ENCODE measurements at regions not wholly inside any gene's neighbourhood (a gene's known extent, or its start where the extent isn't known, plus 50 kb on each side); places are given as distances from the start of the nearest gene placed in this dataset.

DNA sequence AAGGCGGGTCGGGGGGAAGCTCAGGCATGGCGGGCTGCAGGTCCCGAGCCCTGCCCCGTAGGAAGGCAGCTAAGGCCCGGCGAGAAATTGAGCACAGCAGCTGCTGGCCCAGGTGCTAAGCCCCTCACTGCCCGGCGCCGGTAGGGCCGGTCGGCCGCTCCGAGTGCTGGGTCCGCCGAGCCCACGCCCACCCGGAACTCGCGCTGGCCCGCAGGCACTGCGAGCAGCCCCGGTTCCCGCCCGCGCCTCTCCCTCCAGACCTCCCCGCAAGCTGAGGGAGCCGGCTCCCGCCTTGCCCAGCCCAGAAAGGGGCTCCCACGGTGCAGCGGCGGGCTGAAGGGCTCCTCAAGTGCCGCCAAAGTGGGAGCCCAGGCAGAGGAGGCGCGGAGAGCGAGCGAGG, 209.9 kb downstream of the TRIB2 start:
- in situ Hi-C loops (cut with HindIII; ENCODE audit: low sequenced_read_pairs) = loop anchor here (10.0 kb wide), 1 partner anchor 202 kb away; no protein-coding TSS in a partner anchor

GRCh38 chr2:12928197-12928774, 211.6 kb downstream of the TRIB2 start:
- in situ Hi-C loops (cut with HindIII; ENCODE audit: low sequenced_read_pairs) = loop anchor here (10.0 kb wide), 1 partner anchor 203 kb away; no protein-coding TSS in a partner anchor

- in situ Hi-C loops (cut with HindIII; ENCODE audit: low sequenced_read_pairs) = loop anchor here (10.0 kb wide), 1 partner anchor 204 kb away; no protein-coding TSS in a partner anchor
Measured at GRCh38 chr2:12928775-12929401, 212.2 kb downstream of the TRIB2 start.

GRCh38 chr2:12929758-12930157, 213.0 kb downstream of the TRIB2 start:
- in situ Hi-C loops (cut with HindIII; ENCODE audit: low sequenced_read_pairs) = loop anchor here (10.0 kb wide), 1 partner anchor 205 kb away; no protein-coding TSS in a partner anchor

- in situ Hi-C loops (cut with HindIII; ENCODE audit: low sequenced_read_pairs) = no loop called here
Measured at GRCh38 chr2:12930391-12930790, 213.7 kb downstream of the TRIB2 start.

GRCh38 chr2:12931186-12931844, 214.6 kb downstream of the TRIB2 start:
- in situ Hi-C loops (cut with HindIII; ENCODE audit: low sequenced_read_pairs) = no loop called here

GRCh38 chr2:12932192-12932591, 215.5 kb downstream of the TRIB2 start:
- in situ Hi-C loops (cut with HindIII; ENCODE audit: low sequenced_read_pairs) = no loop called here

GRCh38 chr2:12934146-12934756, 217.5 kb downstream of the TRIB2 start:
- in situ Hi-C loops (cut with HindIII; ENCODE audit: low sequenced_read_pairs) = no loop called here

GRCh38 chr2:12935222-12935621, 218.5 kb downstream of the TRIB2 start:
- in situ Hi-C loops (cut with HindIII; ENCODE audit: low sequenced_read_pairs) = no loop called here

DNA sequence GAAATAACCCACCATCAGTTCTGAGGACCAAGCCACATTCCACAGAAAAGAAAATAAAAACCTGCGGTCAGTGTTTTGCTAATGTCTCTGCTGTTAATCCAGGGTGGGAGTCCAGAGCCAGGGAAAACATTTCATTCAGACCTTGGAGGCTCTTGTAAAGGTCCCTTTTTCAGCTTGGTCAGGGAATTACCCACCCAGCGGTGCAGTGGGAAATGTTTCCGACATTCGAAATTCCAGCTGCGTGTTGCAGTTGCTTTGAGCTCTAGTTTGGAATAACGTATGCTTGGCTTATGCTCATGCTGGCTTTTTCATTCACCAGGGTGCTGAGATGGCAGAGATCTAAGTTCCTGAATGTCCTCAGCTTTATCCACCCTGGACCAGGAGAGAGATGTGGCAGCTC, 219.1 kb downstream of the TRIB2 start:
- in situ Hi-C loops (cut with HindIII; ENCODE audit: low sequenced_read_pairs) = no loop called here

DNA sequence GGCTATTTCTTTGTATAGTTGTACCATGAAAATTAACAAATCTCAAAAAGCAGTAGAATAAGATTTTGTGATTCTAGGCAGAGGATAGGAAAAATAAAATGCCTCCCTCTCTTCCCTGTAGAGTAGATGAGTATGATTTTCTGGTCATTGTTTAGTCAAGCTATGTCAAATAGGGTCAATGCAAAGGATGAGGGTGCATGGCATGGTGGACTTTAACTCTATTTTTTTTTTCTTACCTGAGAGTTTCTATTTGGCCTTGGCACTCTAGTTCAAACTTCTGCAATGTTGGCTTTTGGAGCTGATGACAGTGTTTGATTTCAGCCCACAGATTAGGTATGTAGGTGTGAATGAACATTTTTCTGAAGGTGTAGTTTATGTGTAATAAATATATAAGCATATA, 224.5 kb downstream of the TRIB2 start:
- in situ Hi-C loops (cut with HindIII; ENCODE audit: low sequenced_read_pairs) = no loop called here

GRCh38 chr2:12948231-12948960, 231.7 kb downstream of the TRIB2 start:
- in situ Hi-C loops (cut with HindIII; ENCODE audit: low sequenced_read_pairs) = no loop called here

- in situ Hi-C loops (cut with HindIII; ENCODE audit: low sequenced_read_pairs) = no loop called here
Measured at GRCh38 chr2:12948961-12949353, 232.2 kb downstream of the TRIB2 start.

GRCh38 chr2:12949406-12949805, 232.7 kb downstream of the TRIB2 start:
- in situ Hi-C loops (cut with HindIII; ENCODE audit: low sequenced_read_pairs) = no loop called here

DNA sequence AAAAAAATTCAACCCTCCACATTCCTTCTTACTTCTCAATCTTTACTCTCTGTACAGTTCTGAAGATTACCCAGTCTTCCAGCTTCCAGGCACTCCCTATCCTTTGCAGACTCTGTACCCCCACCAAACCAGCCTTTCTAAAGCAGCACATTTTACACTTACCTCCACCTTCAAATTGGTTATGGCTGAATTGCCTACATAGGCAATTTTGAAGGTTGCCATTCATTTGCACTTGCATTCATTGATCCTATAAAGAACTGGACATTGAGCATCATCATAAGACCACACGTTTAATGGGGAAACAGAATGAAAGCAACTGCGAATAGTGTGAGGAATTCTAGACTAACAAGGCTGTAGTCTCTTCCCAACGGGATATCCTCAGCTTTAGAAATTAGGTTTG, 233.4 kb downstream of the TRIB2 start:
- in situ Hi-C loops (cut with HindIII; ENCODE audit: low sequenced_read_pairs) = no loop called here

- in situ Hi-C loops (cut with HindIII; ENCODE audit: low sequenced_read_pairs) = no loop called here
Measured at GRCh38 chr2:12950957-12951656, 234.4 kb downstream of the TRIB2 start.

DNA sequence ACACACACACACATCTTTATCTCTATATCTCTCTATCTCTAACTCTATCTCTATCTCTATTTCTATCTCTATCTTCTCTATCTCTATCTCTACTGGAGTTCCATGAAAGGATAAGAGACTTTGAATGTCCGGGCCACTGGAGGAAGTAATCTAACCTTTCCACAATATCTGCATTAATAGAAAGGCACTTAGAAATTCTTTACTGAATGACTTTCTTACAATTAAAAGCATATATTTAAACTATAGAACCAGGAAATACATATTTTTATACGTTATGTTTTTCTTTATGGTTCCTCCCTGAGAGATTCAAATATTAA, 234.9 kb downstream of the TRIB2 start:
- in situ Hi-C loops (cut with HindIII; ENCODE audit: low sequenced_read_pairs) = no loop called here

DNA sequence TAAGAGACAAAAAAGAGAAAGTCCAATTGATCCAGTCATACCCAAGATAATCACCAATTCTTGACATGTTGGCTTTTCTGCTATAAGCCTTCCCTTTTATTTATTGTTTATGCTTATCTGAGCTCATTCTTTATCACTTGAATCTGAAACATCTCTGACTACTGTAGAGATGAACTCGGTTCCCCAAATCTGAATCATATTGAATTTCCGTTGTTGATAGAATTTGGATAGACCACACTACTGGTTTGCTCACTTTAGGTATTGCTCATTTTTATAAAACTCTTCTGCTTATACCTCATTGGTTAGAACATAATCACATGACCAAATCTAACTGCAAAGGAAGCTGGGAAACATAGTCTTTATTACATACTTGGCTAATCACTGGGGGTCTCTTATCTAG, 236.9 kb downstream of the TRIB2 start:
- in situ Hi-C loops (cut with HindIII; ENCODE audit: low sequenced_read_pairs) = no loop called here

DNA sequence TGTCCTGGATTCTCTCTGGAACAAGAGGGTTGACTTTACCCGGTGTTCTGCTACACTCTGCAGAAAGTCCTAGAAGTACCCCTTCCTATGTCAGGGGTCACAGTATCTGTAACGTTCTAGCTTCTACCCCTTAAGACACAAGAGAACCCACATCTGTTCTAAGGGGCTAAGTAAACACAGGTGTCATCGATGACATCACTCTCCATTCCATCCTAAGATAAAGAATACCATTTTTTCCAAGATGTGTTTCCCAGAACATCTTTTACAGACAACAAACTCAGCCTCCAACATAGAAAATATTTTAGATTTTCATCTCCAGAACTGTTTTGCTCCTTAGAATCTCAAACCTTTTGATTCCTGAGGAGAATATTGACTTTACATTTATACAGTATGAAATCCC, 239.1 kb downstream of the TRIB2 start:
- in situ Hi-C loops (cut with HindIII; ENCODE audit: low sequenced_read_pairs) = loop anchor here (5.0 kb wide), 1 partner anchor 354 kb away; no protein-coding TSS in a partner anchor

DNA sequence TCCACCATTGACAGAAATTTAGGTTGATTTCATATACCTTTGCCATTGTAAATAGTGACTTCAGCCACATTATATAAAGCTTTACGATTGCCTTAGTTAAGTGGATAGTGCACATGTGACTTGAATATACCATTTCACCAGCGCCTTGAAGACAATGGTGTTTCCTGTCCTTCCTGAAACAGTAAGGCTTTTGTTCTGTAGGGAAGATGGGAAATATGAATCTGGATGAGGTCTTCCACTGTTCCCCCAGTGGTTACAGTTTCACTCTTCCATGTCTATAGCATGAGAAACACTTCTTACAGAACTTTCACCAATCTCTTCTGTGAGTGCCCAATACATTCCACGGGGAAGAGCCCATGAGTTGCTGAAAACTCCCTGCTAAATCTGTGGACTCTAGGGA, 240.5 kb downstream of the TRIB2 start:
- in situ Hi-C loops (cut with HindIII; ENCODE audit: low sequenced_read_pairs) = loop anchor here (5.0 kb wide), 1 partner anchor 355 kb away; no protein-coding TSS in a partner anchor
